ENCODE measurements at regions not wholly inside any gene's neighbourhood (a gene's known extent, or its start where the extent isn't known, plus 50 kb on each side); places are given as distances from the start of the nearest gene placed in this dataset.

GRCh38 chr17:77501751-77502625 lies 361.2 kb downstream of the SEC14L1 start:
- no peak overlapping the region for H3K27ac ChIP-seq
- no peak for TF ChIP-seq ZFX (IDR thresholded peaks at IDR 0.05; ENCODE audit: borderline replicate concordance)

GRCh38 chr17:77502626-77503292 lies 362.0 kb downstream of the SEC14L1 start:
- TF ChIP-seq ZFX (IDR thresholded peaks at IDR 0.05; ENCODE audit: borderline replicate concordance) (no peak), CTCF (IDR thresholded peaks at IDR 0.05) (no peak)
- no peak overlapping the region for H3K27ac ChIP-seq

- TF ChIP-seq ZFX (IDR thresholded peaks at IDR 0.05; ENCODE audit: borderline replicate concordance): no peak
- no peak for TF ChIP-seq CTCF (IDR thresholded peaks at IDR 0.05)
- no peak overlapping the region for H3K27ac ChIP-seq
Observed at GRCh38 chr17:77503293-77503655, 362.5 kb downstream of the SEC14L1 start.

GRCh38 chr17:77503916-77504651 lies 363.3 kb downstream of the SEC14L1 start:
- no peak overlapping the region for H3K27ac ChIP-seq
- TF ChIP-seq ZFX (IDR thresholded peaks at IDR 0.05; ENCODE audit: borderline replicate concordance) (no peak), CTCF (IDR thresholded peaks at IDR 0.05) (no peak)

- no peak for TF ChIP-seq CTCF (IDR thresholded peaks at IDR 0.05)
- no peak for TF ChIP-seq ZFX (IDR thresholded peaks at IDR 0.05; ENCODE audit: borderline replicate concordance)
- no peak overlapping the region for H3K27ac ChIP-seq
Observed at GRCh38 chr17:77504652-77505155, 363.9 kb downstream of the SEC14L1 start.

- H3K27ac ChIP-seq: no peak overlapping the region
- TF ChIP-seq CTCF (IDR thresholded peaks at IDR 0.05) (no peak), ZFX (IDR thresholded peaks at IDR 0.05; ENCODE audit: borderline replicate concordance) (no peak)
Observed at GRCh38 chr17:77505181-77505639, 364.4 kb downstream of the SEC14L1 start.

GRCh38 chr17:77506371-77506991 lies 365.7 kb downstream of the SEC14L1 start:
- TF ChIP-seq CTCF (IDR thresholded peaks at IDR 0.05): no peak
- no peak for TF ChIP-seq ZFX (IDR thresholded peaks at IDR 0.05; ENCODE audit: borderline replicate concordance)
- H3K27ac ChIP-seq: no peak overlapping the region

Measured in 22Rv1 (cell line).